CD4-positive, alpha-beta T cell treated with Interleukin-12 subunit alpha and Interleukin-12 subunit beta, for 1 hour (primary cell): ENCODE measurements at regions not wholly inside any gene's neighbourhood (a gene's known extent, or its start where the extent isn't known, plus 50 kb on each side); places are given as distances from the start of the nearest gene placed in this dataset.
"Not testable (repeated sequence)": the region's sequence is repeated elsewhere in the genome, so short reads cannot be mapped to it uniquely, and the experiment has no call there.

Source experiments
- DNase-seq: peaks from one replicate; pipeline ENCODE4 v3.0.0-alpha.2; 2020

DNA sequence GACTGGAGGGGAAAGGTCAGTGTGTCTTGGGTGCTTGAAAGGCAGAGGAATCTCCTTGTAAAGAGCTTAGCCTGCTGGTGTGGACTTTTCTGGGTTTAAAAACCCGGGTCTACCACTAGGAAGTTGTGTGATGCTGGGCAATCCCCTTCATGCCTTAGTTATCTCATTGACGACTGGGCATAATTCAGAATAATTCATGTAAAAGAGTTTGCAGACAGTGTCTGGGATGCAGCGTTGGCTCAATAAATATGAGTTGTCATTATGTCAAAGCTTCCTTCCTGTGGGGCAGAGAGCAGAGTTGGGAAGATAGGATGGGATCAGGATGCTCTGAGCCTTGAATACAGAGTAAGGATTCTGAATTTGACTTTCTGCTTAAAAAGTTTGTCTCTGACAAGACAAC is 196.4 kb downstream of the ADRA2A start:
- DNase-seq: no peak

- DNase-seq: no peak
Measured at GRCh38 chr10:111273635-111274034, 196.8 kb downstream of the ADRA2A start.

DNA sequence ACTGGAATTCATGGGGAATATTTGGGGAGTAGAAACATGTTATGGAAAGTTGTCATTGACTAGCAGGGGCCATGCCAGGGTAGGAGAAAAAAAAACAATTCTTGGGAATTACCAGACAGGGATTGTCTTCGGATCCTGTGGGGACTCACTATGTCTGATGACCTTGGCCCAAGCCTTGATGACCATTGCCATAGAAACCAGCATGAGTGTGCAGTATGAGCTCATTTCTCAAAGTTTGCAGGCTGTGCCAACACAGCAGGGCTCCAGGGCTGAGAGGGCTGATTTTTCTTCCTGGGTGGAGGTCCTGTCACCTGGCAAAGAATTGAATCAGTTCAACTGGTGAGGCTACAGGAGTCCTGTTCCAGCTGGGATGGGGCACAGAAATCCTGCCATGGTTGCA is 198.3 kb downstream of the ADRA2A start:
- DNase-seq: no peak

DNA sequence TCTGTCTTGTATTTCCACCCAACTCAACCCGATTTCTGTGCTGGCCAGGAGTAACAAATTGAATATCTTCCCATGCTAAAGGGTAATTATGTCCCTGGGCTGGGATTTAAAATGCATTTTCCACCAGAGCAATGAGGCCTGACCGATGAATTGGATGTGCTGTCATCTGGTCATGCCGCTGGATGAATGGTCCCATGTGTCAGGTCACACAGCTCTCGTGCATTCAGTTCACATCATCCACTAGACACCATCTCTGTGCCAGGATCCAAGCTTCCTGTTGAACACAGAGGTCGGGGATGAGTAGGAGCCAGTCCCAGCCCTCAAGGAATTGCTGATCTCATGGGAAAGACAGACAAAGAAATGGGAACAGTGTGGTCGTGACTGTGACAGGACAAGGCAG is 200.8 kb downstream of the ADRA2A start:
- DNase-seq: no peak

DNA sequence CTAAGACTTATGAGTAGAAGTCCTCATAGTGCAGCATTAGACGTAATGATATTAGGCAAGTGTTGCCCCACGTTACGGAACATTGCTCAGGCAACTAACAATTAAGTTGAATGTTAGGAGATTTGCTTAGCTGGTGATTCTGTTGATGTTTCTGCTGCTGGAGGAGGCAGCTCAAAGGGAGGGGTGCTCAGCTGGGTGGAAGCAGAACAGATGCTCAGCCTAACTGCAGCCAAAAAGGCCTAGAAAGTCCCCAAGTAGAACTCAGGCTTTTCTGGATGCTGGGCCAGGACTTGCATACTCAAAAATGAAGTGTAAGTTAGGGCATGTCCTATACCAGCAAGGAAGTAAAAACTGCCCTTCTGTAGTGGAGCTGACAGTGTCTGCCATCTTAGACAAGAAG is 201.4 kb downstream of the ADRA2A start:
- DNase-seq: no peak

DNA sequence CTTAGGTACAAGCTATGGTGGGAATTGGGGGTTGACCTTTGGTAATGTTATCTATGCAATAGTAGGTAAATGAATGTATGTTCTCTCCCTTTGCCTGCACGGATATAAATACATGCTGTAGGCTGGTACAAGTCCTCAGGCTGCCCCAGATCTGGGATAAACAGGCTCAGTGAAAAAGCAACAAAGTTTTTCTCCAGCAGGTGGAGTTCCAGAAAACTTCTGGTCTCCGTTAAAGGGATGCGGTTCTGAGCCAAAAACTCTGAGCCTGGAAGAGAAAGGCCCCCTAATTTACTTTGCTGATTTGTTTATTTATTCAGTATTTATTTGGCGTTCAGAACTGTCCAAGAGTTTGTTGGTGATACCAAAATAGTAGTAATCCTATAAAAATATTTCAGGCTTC is 204.7 kb downstream of the ADRA2A start:
- DNase-seq: no peak

- DNase-seq: no peak
Measured at GRCh38 chr10:111289461-111289860, 212.6 kb downstream of the ADRA2A start.

- DNase-seq: no peak
Measured at GRCh38 chr10:111290649-111291048, 213.8 kb downstream of the ADRA2A start.

DNA sequence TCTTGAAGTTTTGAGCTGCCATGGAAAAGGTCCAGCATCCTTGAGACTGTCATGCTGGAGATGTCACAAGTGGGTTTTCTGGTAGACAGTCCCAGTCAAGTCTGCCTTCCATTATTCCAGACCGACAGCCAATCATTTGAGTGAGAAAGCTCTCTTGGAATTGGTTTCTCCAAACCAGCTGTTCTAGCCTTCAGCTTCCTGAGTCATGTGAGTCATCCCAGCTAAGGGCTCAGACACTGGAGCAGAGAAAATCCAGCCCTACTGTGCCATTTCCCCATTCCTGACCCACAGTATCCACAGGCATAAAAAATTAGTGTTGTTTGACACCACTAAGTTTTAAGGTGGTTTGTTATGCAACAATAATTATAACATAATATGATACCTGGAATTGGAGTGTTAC is 219.0 kb downstream of the ADRA2A start:
- no peak for DNase-seq

DNA sequence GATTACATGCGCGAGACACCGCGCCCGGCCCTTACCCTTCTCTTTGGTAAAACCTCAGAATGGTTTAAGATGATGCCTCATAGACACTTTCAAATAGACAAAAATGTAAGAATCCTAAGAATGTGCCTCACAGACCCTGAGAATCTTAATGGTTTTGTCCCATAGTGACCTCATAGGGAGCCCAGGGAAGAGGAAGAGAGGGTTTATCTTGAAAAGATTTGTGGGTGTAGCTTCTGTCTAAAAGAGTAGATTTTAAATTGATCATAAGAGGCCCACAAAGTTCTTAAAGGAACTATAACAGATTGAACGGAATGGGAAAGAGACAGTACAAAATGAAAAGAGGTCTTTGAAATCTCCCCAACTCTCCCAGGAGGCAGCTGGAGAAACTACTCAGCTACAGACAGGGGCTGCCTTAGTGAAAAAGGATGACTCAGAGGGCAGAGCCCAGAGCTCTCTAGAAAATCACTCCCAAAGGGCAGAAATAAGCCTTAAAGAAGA is 220.6 kb downstream of the ADRA2A start:
- DNase-seq: no peak

- no peak for DNase-seq
Measured at GRCh38 chr10:111298031-111298430, 221.2 kb downstream of the ADRA2A start.

DNA sequence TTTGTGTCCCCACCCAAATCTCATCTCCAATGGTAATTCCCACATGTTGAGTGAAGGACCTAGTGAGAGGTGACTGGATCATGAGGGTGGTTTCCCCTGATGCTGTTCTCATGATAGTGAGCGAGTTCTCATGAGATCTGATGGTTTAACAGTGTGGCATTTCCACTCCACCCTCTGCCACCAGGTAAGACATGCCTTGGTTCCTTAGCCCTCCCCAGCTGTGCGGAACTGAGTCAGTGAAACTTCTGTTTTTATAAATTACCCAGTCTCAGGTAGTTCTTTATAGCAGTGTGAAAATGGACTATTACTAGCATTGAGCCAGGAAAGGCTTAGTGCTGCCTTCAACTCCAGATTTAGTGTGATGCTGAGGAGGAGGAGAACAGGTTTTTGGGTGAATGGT is 222.2 kb downstream of the ADRA2A start:
- no peak for DNase-seq

DNA sequence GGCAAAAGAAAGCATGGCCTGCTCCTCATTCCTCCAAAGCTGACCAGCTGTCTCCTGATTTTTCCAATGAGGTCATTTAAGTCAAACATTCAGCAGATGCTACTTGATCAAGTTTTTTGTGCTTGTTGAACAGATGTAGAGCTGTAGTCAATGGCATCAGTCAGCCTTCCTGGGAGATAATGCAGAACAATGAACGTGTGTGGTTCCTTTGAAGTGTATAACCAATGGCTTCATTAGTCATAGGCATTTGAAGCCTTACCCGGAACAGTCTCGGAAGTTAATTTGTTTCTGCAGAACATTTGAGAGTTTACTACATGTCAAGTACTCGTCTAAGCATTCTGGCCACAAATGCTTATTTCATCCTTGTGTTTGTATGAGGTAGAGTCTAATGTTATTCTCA is 227.1 kb downstream of the ADRA2A start:
- DNase-seq: no peak

- DNase-seq: no peak
Measured at GRCh38 chr10:111316722-111317212, 239.9 kb downstream of the ADRA2A start.

GRCh38 chr10:111319866-111320265 is 243.0 kb downstream of the ADRA2A start:
- DNase-seq: no peak

- no peak for DNase-seq
Measured at GRCh38 chr10:111323389-111323966, 246.6 kb downstream of the ADRA2A start.

DNA sequence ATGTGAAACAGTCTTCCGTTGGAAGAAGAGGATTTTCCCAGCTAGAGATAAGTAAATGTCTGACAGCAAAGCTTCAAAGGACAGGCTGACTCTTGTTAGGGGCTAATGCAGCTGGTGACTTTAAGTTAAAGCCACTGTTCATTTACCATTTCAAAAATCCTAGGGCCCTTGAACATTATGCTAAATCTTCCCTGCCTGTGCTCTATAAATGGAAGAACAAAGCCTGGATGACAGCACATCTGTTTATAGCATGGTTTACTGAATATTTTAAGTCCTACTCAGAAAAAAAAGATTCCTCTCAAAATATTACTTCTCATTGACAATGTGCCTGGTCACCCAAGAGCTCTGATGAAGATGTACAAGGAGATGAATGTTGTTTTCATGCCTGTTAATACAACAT is 255.3 kb downstream of the ADRA2A start:
- not testable (repeated sequence) for DNase-seq

GRCh38 chr10:111335826-111336225 is 259.0 kb downstream of the ADRA2A start:
- no peak for DNase-seq

- no peak for DNase-seq
Measured at GRCh38 chr10:111338035-111338434, 261.2 kb downstream of the ADRA2A start.

DNA sequence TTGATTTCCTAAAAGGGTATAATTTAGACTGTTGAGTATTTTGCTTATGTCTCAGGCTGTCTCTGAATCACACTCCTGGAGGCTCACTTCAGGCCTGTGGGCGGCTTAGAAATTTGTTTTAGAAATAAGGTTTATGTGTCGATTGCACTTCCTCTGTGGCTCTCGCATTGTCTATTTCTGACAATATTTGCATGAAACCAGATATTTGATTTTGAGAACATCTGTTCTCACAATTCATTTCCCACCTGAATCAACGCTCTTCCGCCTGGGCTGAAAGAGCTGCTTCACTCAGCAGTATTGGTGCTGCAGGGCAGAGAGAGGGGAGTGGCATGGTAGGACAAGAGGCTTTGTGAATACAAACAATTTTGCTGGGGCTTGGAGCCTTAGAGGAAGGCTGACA is 262.0 kb downstream of the ADRA2A start:
- DNase-seq: no peak

DNA sequence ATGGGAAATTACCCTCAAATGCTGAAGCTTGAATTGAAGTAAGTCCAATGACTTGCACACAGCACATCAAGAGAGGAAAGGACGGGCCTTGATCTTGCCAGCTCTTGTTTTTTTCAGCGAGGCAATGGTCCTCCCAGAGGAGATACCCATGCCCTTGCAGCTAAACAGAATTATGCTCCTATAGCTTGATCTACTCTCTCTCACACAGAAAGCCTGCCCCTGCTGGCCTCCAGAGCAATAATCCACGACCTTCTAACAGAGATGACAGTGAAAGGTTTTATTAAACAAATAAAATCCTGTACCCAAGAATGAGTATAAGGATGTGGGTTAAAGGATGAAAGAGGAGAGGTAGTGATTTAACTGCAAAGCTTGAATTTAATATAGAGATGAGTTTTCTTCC is 268.0 kb downstream of the ADRA2A start:
- no peak for DNase-seq

DNA sequence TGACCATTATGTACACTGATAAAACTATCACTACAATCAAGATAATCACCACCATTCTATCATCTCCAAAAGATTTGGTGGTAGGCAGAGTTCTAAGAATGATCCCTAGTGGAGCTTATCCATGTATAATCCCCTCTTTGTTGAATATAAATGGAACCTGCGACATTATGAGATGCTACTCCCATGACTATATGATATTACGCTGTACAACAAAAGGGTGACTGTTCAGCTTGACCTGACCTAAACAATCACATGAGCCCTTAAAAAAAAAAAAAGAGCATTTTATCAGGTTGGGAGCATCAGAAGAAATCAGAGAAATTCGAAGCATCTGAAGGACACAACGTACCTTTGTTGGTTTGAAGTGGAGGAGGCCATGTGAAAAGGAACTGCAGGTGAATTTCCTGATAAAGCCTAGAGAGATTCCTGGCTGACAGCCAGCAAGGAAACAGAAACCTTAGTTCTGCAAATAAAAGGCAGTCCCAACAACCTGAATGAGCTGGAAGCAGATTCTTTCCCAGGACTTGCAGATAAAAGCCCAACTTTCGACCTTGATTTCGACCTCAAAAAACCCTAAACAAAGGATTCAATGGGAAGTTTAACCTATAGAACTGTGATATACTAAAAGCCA is 270.7 kb downstream of the ADRA2A start:
- DNase-seq: no peak

- DNase-seq: no peak
Measured at GRCh38 chr10:111348076-111348475, 271.2 kb downstream of the ADRA2A start.

GRCh38 chr10:111354859-111355258 is 278.0 kb downstream of the ADRA2A start:
- DNase-seq: no peak

GRCh38 chr10:111356571-111356970 is 279.7 kb downstream of the ADRA2A start:
- DNase-seq: no peak
